ENCODE measurements at regions not wholly inside any gene's neighbourhood (a gene's known extent, or its start where the extent isn't known, plus 50 kb on each side); places are given as distances from the start of the nearest gene placed in this dataset.
"Not testable (repeated sequence)": the region's sequence is repeated elsewhere in the genome, so short reads cannot be mapped to it uniquely, and the experiment has no call there.

GRCh38 chr17:34024806-34025551 lies 230.1 kb upstream of the CCL2 start:
- Mint-ChIP-seq H3K27me3 (peaks cover 8% of the 10 kb centered on the region), H3K4me1 (ENCODE audit: low read depth) (no peaks in the 10 kb centered on the region), H3K4me3 (no peak overlapping the region), H3K36me3 (ENCODE audit: low read depth) (no peaks in the 10 kb centered on the region), H3K9me3 (no peaks in the 10 kb centered on the region), H3K27ac (no peak overlapping the region)
- intact Hi-C loops (cut with micrococcal nuclease), result no loop called here

- H3K27me3 Mint-ChIP-seq; H3K36me3 Mint-ChIP-seq (ENCODE audit: low read depth); H3K4me3 Mint-ChIP-seq; H3K4me1 Mint-ChIP-seq (ENCODE audit: low read depth); intact Hi-C loops (cut with micrococcal nuclease); H3K27ac Mint-ChIP-seq: not testable (repeated sequence)
- peaks cover 30% of the 10 kb centered on the region for H3K9me3 Mint-ChIP-seq
Observed at GRCh38 chr17:34030601-34031000, 224.5 kb upstream of the CCL2 start.

- H3K4me1 Mint-ChIP-seq (ENCODE audit: low read depth); H3K27ac Mint-ChIP-seq: not testable (repeated sequence)
Observed at GRCh38 chr17:34032305-34032704, 222.8 kb upstream of the CCL2 start.

GRCh38 chr17:34038786-34039185 lies 216.3 kb upstream of the CCL2 start:
- H3K36me3 Mint-ChIP-seq (ENCODE audit: low read depth); intact Hi-C loops (cut with micrococcal nuclease); H3K27ac Mint-ChIP-seq; H3K4me1 Mint-ChIP-seq (ENCODE audit: low read depth); H3K4me3 Mint-ChIP-seq; H3K9me3 Mint-ChIP-seq: not testable (repeated sequence)
- H3K27me3 Mint-ChIP-seq, result peaks cover 22% of the 10 kb centered on the region

More at GRCh38 chr17:34032305-34032704, 222.8 kb upstream of the CCL2 start:
- intact Hi-C loops (cut with micrococcal nuclease); H3K4me3 Mint-ChIP-seq; H3K27me3 Mint-ChIP-seq; H3K36me3 Mint-ChIP-seq (ENCODE audit: low read depth): not testable (repeated sequence)
- H3K9me3 Mint-ChIP-seq, result peaks cover 30% of the 10 kb centered on the region

- H3K27me3 Mint-ChIP-seq, result peaks cover 22% of the 10 kb centered on the region
- H3K4me1 Mint-ChIP-seq (ENCODE audit: low read depth); H3K27ac Mint-ChIP-seq; H3K4me3 Mint-ChIP-seq; intact Hi-C loops (cut with micrococcal nuclease); H3K9me3 Mint-ChIP-seq; H3K36me3 Mint-ChIP-seq (ENCODE audit: low read depth): not testable (repeated sequence)
Observed at GRCh38 chr17:34039213-34039612, 215.9 kb upstream of the CCL2 start.

- H3K4me1 Mint-ChIP-seq (ENCODE audit: low read depth); intact Hi-C loops (cut with micrococcal nuclease); H3K9me3 Mint-ChIP-seq; H3K36me3 Mint-ChIP-seq (ENCODE audit: low read depth); H3K4me3 Mint-ChIP-seq; H3K27ac Mint-ChIP-seq: not testable (repeated sequence)
- peaks cover 23% of the 10 kb centered on the region for H3K27me3 Mint-ChIP-seq
Observed at GRCh38 chr17:34039759-34040555, 215.1 kb upstream of the CCL2 start.

GRCh38 chr17:34045990-34046389 lies 209.1 kb upstream of the CCL2 start:
- Mint-ChIP-seq H3K27ac (no peak overlapping the region), H3K27me3 (peaks cover 8% of the 10 kb centered on the region), H3K4me3 (no peak overlapping the region), H3K36me3 (ENCODE audit: low read depth) (no peaks in the 10 kb centered on the region), H3K9me3 (no peaks in the 10 kb centered on the region), H3K4me1 (ENCODE audit: low read depth) (no peaks in the 10 kb centered on the region)
- intact Hi-C loops (cut with micrococcal nuclease), result no loop called here

GRCh38 chr17:34051046-34051445 lies 204.0 kb upstream of the CCL2 start:
- Mint-ChIP-seq H3K4me3 (no peak overlapping the region), H3K36me3 (ENCODE audit: low read depth) (no peaks in the 10 kb centered on the region), H3K27me3 (peaks cover 16% of the 10 kb centered on the region), H3K4me1 (ENCODE audit: low read depth) (no peaks in the 10 kb centered on the region), H3K9me3 (no peaks in the 10 kb centered on the region), H3K27ac (no peak overlapping the region)
- intact Hi-C loops (cut with micrococcal nuclease), result no loop called here

GRCh38 chr17:34054495-34054894 lies 200.6 kb upstream of the CCL2 start:
- Mint-ChIP-seq H3K36me3 (ENCODE audit: low read depth) (no peaks in the 10 kb centered on the region), H3K27me3 (peaks cover 14% of the 10 kb centered on the region), H3K9me3 (no peaks in the 10 kb centered on the region), H3K27ac (no peak overlapping the region), H3K4me3 (no peak overlapping the region), H3K4me1 (ENCODE audit: low read depth) (no peaks in the 10 kb centered on the region)
- intact Hi-C loops (cut with micrococcal nuclease), result no loop called here

GRCh38 chr17:34055606-34056005 lies 199.5 kb upstream of the CCL2 start:
- Mint-ChIP-seq H3K4me1 (ENCODE audit: low read depth) (no peaks in the 10 kb centered on the region), H3K9me3 (no peaks in the 10 kb centered on the region), H3K36me3 (ENCODE audit: low read depth) (no peaks in the 10 kb centered on the region), H3K4me3 (no peak overlapping the region), H3K27me3 (peaks cover 12% of the 10 kb centered on the region), H3K27ac (no peak overlapping the region)
- intact Hi-C loops (cut with micrococcal nuclease), result no loop called here

- intact Hi-C loops (cut with micrococcal nuclease), result no loop called here
- H3K4me3 Mint-ChIP-seq, result no peak overlapping the region
- no peaks in the 10 kb centered on the region for H3K9me3 Mint-ChIP-seq
- no peak overlapping the region for H3K27ac Mint-ChIP-seq
- peaks cover 8% of the 10 kb centered on the region for H3K27me3 Mint-ChIP-seq
- no peaks in the 10 kb centered on the region for H3K4me1 Mint-ChIP-seq (ENCODE audit: low read depth)
- no peaks in the 10 kb centered on the region for H3K36me3 Mint-ChIP-seq (ENCODE audit: low read depth)
Observed at GRCh38 chr17:34059423-34060220, 195.5 kb upstream of the CCL2 start.

- intact Hi-C loops (cut with micrococcal nuclease), result no loop called here
- H3K27ac Mint-ChIP-seq, result no peak overlapping the region
- H3K36me3 Mint-ChIP-seq (ENCODE audit: low read depth), result no peaks in the 10 kb centered on the region
- peaks cover 6% of the 10 kb centered on the region for H3K27me3 Mint-ChIP-seq
- H3K4me3 Mint-ChIP-seq, result no peak overlapping the region
- no peaks in the 10 kb centered on the region for H3K4me1 Mint-ChIP-seq (ENCODE audit: low read depth)
- H3K9me3 Mint-ChIP-seq, result no peaks in the 10 kb centered on the region
Observed at GRCh38 chr17:34066528-34066927, 188.6 kb upstream of the CCL2 start.

- no peak overlapping the region for H3K4me3 Mint-ChIP-seq
Observed at GRCh38 chr17:34067011-34067410, 188.1 kb upstream of the CCL2 start.

GRCh38 chr17:34068571-34068970 lies 186.5 kb upstream of the CCL2 start:
- no peaks in the 10 kb centered on the region for H3K36me3 Mint-ChIP-seq (ENCODE audit: low read depth)
- H3K9me3 Mint-ChIP-seq, result no peaks in the 10 kb centered on the region
- peaks cover 5% of the 10 kb centered on the region for H3K27me3 Mint-ChIP-seq
- H3K4me1 Mint-ChIP-seq (ENCODE audit: low read depth), result no peaks in the 10 kb centered on the region
- H3K4me3 Mint-ChIP-seq, result no peak overlapping the region
- H3K27ac Mint-ChIP-seq, result no peak overlapping the region
- intact Hi-C loops (cut with micrococcal nuclease), result no loop called here

More at GRCh38 chr17:34067011-34067410, 188.1 kb upstream of the CCL2 start:
- Mint-ChIP-seq H3K36me3 (ENCODE audit: low read depth) (no peaks in the 10 kb centered on the region), H3K4me1 (ENCODE audit: low read depth) (no peaks in the 10 kb centered on the region), H3K27me3 (peaks cover 6% of the 10 kb centered on the region), H3K27ac (no peak overlapping the region), H3K9me3 (no peaks in the 10 kb centered on the region)
- intact Hi-C loops (cut with micrococcal nuclease), result no loop called here

Measured in dendritic cell treated with granulocyte-macrophage colony-stimulating factor and Interleukin-4, amounts not matched to agents 40 ng/mL and 50 ng/mL, for 4 days (primary cell).